T-helper 1 cell (primary cell): ENCODE measurements at regions not wholly inside any gene's neighbourhood (a gene's known extent, or its start where the extent isn't known, plus 50 kb on each side); places are given as distances from the start of the nearest gene placed in this dataset.
A peak's percentile ranks its signal among the peaks of the same experiment; 100 is the strongest.

Experiments used
- DNase-seq, 5 donors: peaks; one replicate each; pipeline ENCODE4 v3.0.0-alpha.2; 2012 to 2020

GRCh38 chr16:85364323-85365040, 248.6 kb upstream of the GSE1 start:
- no peak for DNase-seq

GRCh38 chr16:85365120-85365519, 248.0 kb upstream of the GSE1 start:
- DNase-seq: no peak

- no peak for DNase-seq
Measured at GRCh38 chr16:85366031-85366763, 246.9 kb upstream of the GSE1 start.

- DNase-seq: no peak
Measured at GRCh38 chr16:85367485-85367884, 245.6 kb upstream of the GSE1 start.

GRCh38 chr16:85369060-85369459, 244.1 kb upstream of the GSE1 start:
- DNase-seq: no peak

GRCh38 chr16:85369741-85370528, 243.2 kb upstream of the GSE1 start:
- peak in 1 of 5 donors; percentile 21 for DNase-seq

- DNase-seq: no peak
Measured at GRCh38 chr16:85370543-85370880, 242.6 kb upstream of the GSE1 start.

- DNase-seq: no peak
Measured at GRCh38 chr16:85370881-85371651, 242.1 kb upstream of the GSE1 start.

- no peak for DNase-seq
Measured at GRCh38 chr16:85371948-85372347, 241.2 kb upstream of the GSE1 start.

- peak in 1 of 5 donors; percentile 20 for DNase-seq
Measured at GRCh38 chr16:85372627-85373372, 240.3 kb upstream of the GSE1 start.

- DNase-seq: no peak
Measured at GRCh38 chr16:85373741-85374570, 239.2 kb upstream of the GSE1 start.

GRCh38 chr16:85374571-85374872, 238.6 kb upstream of the GSE1 start:
- no peak for DNase-seq

- no peak for DNase-seq
Measured at GRCh38 chr16:85375282-85375681, 237.8 kb upstream of the GSE1 start.

GRCh38 chr16:85376292-85377095, 236.6 kb upstream of the GSE1 start:
- DNase-seq: no peak

GRCh38 chr16:85377388-85378144, 235.6 kb upstream of the GSE1 start:
- no peak for DNase-seq

GRCh38 chr16:85378145-85379040, 234.7 kb upstream of the GSE1 start:
- DNase-seq: no peak

- no peak for DNase-seq
Measured at GRCh38 chr16:85379041-85380001, 233.8 kb upstream of the GSE1 start.
